SK-N-SH (cell line): ENCODE measurements at regions not wholly inside any gene's neighbourhood (a gene's known extent, or its start where the extent isn't known, plus 50 kb on each side); places are given as distances from the start of the nearest gene placed in this dataset.

Experiments used
- CTCF ChIA-PET: fragments of 300-600, 350-600 bp; formaldehyde crosslinking; extraction: SDS; loops from one replicate; lab custom pipeline; 2021; lab: Yijun Ruan, JAX
- POLR2A ChIA-PET: fragments of 350-600 bp; sonication (Branson Sonifier 250); formaldehyde crosslinking; extraction: SDS; loops from one replicate; lab custom pipeline; 2020; ENCODE audit warnings: antibody characterized with exemption, inconsistent platforms; lab: Yijun Ruan, JAX
- DNase-seq: peaks from one replicate; pipeline ENCODE4 v3.0.0; 2012
- H2AFZ ChIP-seq: fragments of 200-600 bp; sonication (generic); 2 replicates; pipeline ENCODE4 v1.8.1; 2016; ENCODE audit warnings: antibody characterized with exemption, mild to moderate bottlenecking, low read depth
- H3F3A ChIP-seq: fragments of 200-600 bp; sonication (generic); replicated peaks from 2 replicates; pipeline ENCODE3; 2016; ENCODE audit warnings: antibody characterized with exemption, mild to moderate bottlenecking; ENCODE audit not compliant: insufficient read depth
- H3K27ac ChIP-seq, 2 experiments: fragments of 200-500 bp in 1 of 2; fragments of 200-600 bp in 1 of 2; sonication (Bioruptor generic) in 1 of 2; sonication (generic), shearing (Covaris generic) in 1 of 2; 2 replicates each; pipeline versions ENCODE4 v1.5.1 to v1.6.1; 2014 to 2016; ENCODE audit warnings: low read depth in 2 of 2, inconsistent platforms in 1 of 2, low read length in 1 of 2, mild to moderate bottlenecking in 1 of 2, mixed read lengths in 1 of 2
- H3K27me3 ChIP-seq: fragments of 200-600 bp; sonication (generic), shearing (Covaris generic); 2 replicates; pipeline ENCODE4 v1.6.1; 2016; ENCODE audit warnings: mixed run types; ENCODE audit not compliant: insufficient read depth
- H3K36me3 ChIP-seq, 2 experiments: fragments of 200-500 bp in 1 of 2; fragments of 200-600 bp in 1 of 2; sonication (Bioruptor generic) in 1 of 2; sonication (generic) in 1 of 2; replicated peaks in 1 of 2; 2 replicates each; pipeline versions ENCODE3 to v1.5.1; 2014 to 2016; ENCODE audit warnings: low read length in 1 of 2, mild to moderate bottlenecking in 1 of 2; ENCODE audit not compliant: insufficient read depth in 2 of 2, control insufficient read depth in 1 of 2
- H3K4me1 ChIP-seq, 2 experiments: fragments of 200-500 bp in 1 of 2; fragments of 200-600 bp in 1 of 2; sonication (Bioruptor generic) in 1 of 2; sonication (generic), shearing (Covaris generic) in 1 of 2; 2 replicates each; pipeline versions ENCODE4 v1.5.1 to v1.6.1; 2014 to 2016; ENCODE audit warnings: low read depth in 1 of 2, low read length in 1 of 2, mixed run types in 1 of 2; ENCODE audit not compliant: insufficient read depth in 2 of 2, control insufficient read depth in 1 of 2
- H3K4me2 ChIP-seq: fragments of 200-600 bp; sonication (generic), shearing (Covaris generic); 2 replicates; pipeline ENCODE4 v1.6.1; 2017; ENCODE audit warnings: mixed run types
- H3K4me3 ChIP-seq, 2 experiments: fragments of 200-500 bp in 1 of 2; fragments of 200-600 bp in 1 of 2; sonication (Bioruptor generic) in 1 of 2; sonication (generic), shearing (Covaris generic) in 1 of 2; 2 replicates each; pipeline versions ENCODE4 v1.5.1 to v1.8.1; 2014 to 2016; ENCODE audit warnings: low read depth in 2 of 2, inconsistent platforms in 1 of 2, low read length in 1 of 2, mild to moderate bottlenecking in 1 of 2, mixed read lengths in 1 of 2, moderate library complexity in 1 of 2
- H3K79me2 ChIP-seq: fragments of 200-600 bp; sonication (generic); 2 replicates; pipeline ENCODE4 v1.8.1; 2017; ENCODE audit warnings: mild to moderate bottlenecking; ENCODE audit not compliant: insufficient read depth
- H3K9ac ChIP-seq: fragments of 200-600 bp; sonication (generic); 2 replicates; pipeline ENCODE4 v1.6.1; 2017; ENCODE audit warnings: mixed run types
- H3K9me2 ChIP-seq: fragments of 200-600 bp; sonication (generic); 2 replicates; pipeline ENCODE4 v1.6.1; 2017; ENCODE audit warnings: mixed run types
- H3K9me3 ChIP-seq: fragments of 200-600 bp; sonication (generic); 2 replicates; pipeline ENCODE4 v1.6.1; 2017; ENCODE audit warnings: mixed run types, mild to moderate bottlenecking, moderate library complexity
- H4K20me1 ChIP-seq: fragments of 200-600 bp; sonication (generic); 2 replicates; pipeline ENCODE4 v1.6.1; 2017; ENCODE audit warnings: mild to moderate bottlenecking, mixed run types; ENCODE audit not compliant: insufficient read depth
- CHD2 ChIP-seq: fragments of 150-350 bp; IDR thresholded peaks from 2 replicates; pipeline ENCODE4 v1.6.1; 2018; ENCODE audit warnings: low read length; ENCODE audit not compliant: partially characterized antibody
- CTCF ChIP-seq: fragments of 200-600 bp; sonication (generic); IDR thresholded peaks from 2 replicates; pipeline ENCODE4 v1.6.1; 2017; ENCODE audit warnings: antibody characterized with exemption, mild to moderate bottlenecking, moderate library complexity
- EP300 ChIP-seq, 2 experiments: IDR thresholded peaks; 2 replicates each; pipeline versions ENCODE4 v1.4.0 to v1.6.1; 2012; ENCODE audit warnings: borderline replicate concordance in 1 of 2, low read depth in 1 of 2, low read length in 1 of 2
- EZH2phosphoT487 ChIP-seq: fragments of 200-600 bp; sonication (generic); IDR thresholded peaks from 2 replicates; pipeline ENCODE4 v1.6.1; 2017; ENCODE audit warnings: low read depth, mixed run types, mild to moderate bottlenecking, antibody characterized with exemption, moderate library complexity, borderline replicate concordance
- FOXM1 ChIP-seq: IDR thresholded peaks from 2 replicates; pipeline ENCODE4 v1.4.0; 2012; ENCODE audit warnings: low read depth, mild to moderate bottlenecking
- GABPA ChIP-seq: IDR thresholded peaks from 2 replicates; pipeline ENCODE4 v1.4.0; 2012; ENCODE audit warnings: low read depth, mild to moderate bottlenecking
- JUND ChIP-seq: IDR thresholded peaks from 2 replicates; pipeline ENCODE4 v1.4.0; 2012
- MAX ChIP-seq: IDR thresholded peaks from 2 replicates; pipeline ENCODE4 v1.4.0; 2012; ENCODE audit warnings: low read depth
- MEF2A ChIP-seq: IDR thresholded peaks from 2 replicates; pipeline ENCODE4 v1.4.0; 2012; ENCODE audit warnings: low read depth, borderline replicate concordance
- MXI1 ChIP-seq: IDR thresholded peaks from 2 replicates; pipeline ENCODE4 v1.6.1; 2012; ENCODE audit warnings: mild to moderate bottlenecking, low read depth, low read length, improper control_type of control experiment
- RXRA ChIP-seq: IDR thresholded peaks from 2 replicates; pipeline ENCODE4 v1.4.0; 2012; ENCODE audit warnings: low read depth, mild to moderate bottlenecking, borderline replicate concordance
- TAF1 ChIP-seq: IDR thresholded peaks from 2 replicates; pipeline ENCODE4 v1.6.1; 2012; ENCODE audit warnings: low read depth, mild to moderate bottlenecking, low read length, moderate library complexity, borderline replicate concordance
- TCF12 ChIP-seq: IDR thresholded peaks from 2 replicates; pipeline ENCODE4 v1.4.0; 2012
- TEAD4 ChIP-seq: IDR thresholded peaks from 2 replicates; pipeline ENCODE4 v1.4.0; 2012; ENCODE audit warnings: mild to moderate bottlenecking, borderline replicate concordance; ENCODE audit not compliant: insufficient read depth
- YY1 ChIP-seq: IDR thresholded peaks from 2 replicates; pipeline ENCODE4 v1.4.0; 2012; ENCODE audit warnings: low read depth, mild to moderate bottlenecking
- WGBS: methylation state at CpG from one replicate; pipeline ENCODE4 v1.1.6; 2017; ENCODE audit warnings: low lambda C conversion rate; 5-methylcytosine and 5-hydroxymethylcytosine counted together
- TF ChIP-seq, protein P1 (sequence below): fragments of 150-350 bp; IDR thresholded peaks from 2 replicates; pipeline ENCODE4 v1.6.1; 2016; ENCODE audit warnings: mild to moderate bottlenecking, low read depth, low read length
- TF ChIP-seq, protein P2 (sequence below): IDR thresholded peaks from 2 replicates; pipeline ENCODE4 v1.4.0; 2012; ENCODE audit warnings: low read depth, borderline replicate concordance
- TF ChIP-seq, protein P3 (sequence below): IDR thresholded peaks from 2 replicates; pipeline ENCODE4 v1.6.1; 2012; ENCODE audit warnings: mild to moderate bottlenecking, low read depth, low read length, moderate library complexity
- TF ChIP-seq, protein P4 (sequence below): IDR thresholded peaks from 2 replicates; pipeline ENCODE4 v1.4.0; 2012; ENCODE audit warnings: low read depth, borderline replicate concordance

- ChIA-PET POLR2A (no interaction called here), CTCF (no interaction called here)
- H3K27me3 ChIP-seq, result no peaks in the 10 kb centered on the region
These were observed 84.6 kb upstream of the GYPC start for GRCh38 chr2:126571403-126571802.

GRCh38 chr2:126575631-126576030 lies 80.3 kb upstream of the GYPC start:
- no peak overlapping the region for H3K27ac ChIP-seq
- H3K79me2 ChIP-seq, result no peaks in the 10 kb centered on the region
- no peak overlapping the region for H3K9ac ChIP-seq
- H3F3A ChIP-seq, result no peaks in the 10 kb centered on the region
- H3K4me1 ChIP-seq, result no peaks in the 10 kb centered on the region
- ChIA-PET POLR2A (no interaction called here), CTCF (no interaction called here)
- H3K27me3 ChIP-seq, result no peaks in the 10 kb centered on the region
- H3K4me2 ChIP-seq, result no peak overlapping the region
- 0% methylated on average over 1 of the region's 1 CpG for WGBS
- no peaks in the 10 kb centered on the region for H4K20me1 ChIP-seq
- DNase-seq, result no peak
- H2AFZ ChIP-seq, result no peak overlapping the region
- no peaks in the 10 kb centered on the region for H3K36me3 ChIP-seq
- no peaks in the 10 kb centered on the region for H3K9me2 ChIP-seq
- no peaks in the 10 kb centered on the region for H3K9me3 ChIP-seq
- H3K4me3 ChIP-seq, result no peak overlapping the region
- no peak for TF ChIP-seq MAX
- no peak for TF ChIP-seq CHD2
- TF ChIP-seq, protein P1, sequence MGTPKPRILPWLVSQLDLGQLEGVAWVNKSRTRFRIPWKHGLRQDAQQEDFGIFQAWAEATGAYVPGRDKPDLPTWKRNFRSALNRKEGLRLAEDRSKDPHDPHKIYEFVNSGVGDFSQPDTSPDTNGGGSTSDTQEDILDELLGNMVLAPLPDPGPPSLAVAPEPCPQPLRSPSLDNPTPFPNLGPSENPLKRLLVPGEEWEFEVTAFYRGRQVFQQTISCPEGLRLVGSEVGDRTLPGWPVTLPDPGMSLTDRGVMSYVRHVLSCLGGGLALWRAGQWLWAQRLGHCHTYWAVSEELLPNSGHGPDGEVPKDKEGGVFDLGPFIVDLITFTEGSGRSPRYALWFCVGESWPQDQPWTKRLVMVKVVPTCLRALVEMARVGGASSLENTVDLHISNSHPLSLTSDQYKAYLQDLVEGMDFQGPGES, result no peak
- TF ChIP-seq MEF2A, result no peak
- TF ChIP-seq, protein P2, sequence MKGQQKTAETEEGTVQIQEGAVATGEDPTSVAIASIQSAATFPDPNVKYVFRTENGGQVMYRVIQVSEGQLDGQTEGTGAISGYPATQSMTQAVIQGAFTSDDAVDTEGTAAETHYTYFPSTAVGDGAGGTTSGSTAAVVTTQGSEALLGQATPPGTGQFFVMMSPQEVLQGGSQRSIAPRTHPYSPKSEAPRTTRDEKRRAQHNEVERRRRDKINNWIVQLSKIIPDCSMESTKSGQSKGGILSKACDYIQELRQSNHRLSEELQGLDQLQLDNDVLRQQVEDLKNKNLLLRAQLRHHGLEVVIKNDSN, result no peak
- TF ChIP-seq JUND, result no peak
- no peak for TF ChIP-seq EZH2phosphoT487
- TF ChIP-seq EP300 (IDR thresholded peaks at IDR 0.05; ENCODE audit: borderline replicate concordance in 1 of 2, low read depth in 1 of 2, low read length in 1 of 2), result no peak
- no peak for TF ChIP-seq CTCF
- TF ChIP-seq GABPA, result no peak
- TF ChIP-seq TAF1, result no peak
- TF ChIP-seq, protein P3, sequence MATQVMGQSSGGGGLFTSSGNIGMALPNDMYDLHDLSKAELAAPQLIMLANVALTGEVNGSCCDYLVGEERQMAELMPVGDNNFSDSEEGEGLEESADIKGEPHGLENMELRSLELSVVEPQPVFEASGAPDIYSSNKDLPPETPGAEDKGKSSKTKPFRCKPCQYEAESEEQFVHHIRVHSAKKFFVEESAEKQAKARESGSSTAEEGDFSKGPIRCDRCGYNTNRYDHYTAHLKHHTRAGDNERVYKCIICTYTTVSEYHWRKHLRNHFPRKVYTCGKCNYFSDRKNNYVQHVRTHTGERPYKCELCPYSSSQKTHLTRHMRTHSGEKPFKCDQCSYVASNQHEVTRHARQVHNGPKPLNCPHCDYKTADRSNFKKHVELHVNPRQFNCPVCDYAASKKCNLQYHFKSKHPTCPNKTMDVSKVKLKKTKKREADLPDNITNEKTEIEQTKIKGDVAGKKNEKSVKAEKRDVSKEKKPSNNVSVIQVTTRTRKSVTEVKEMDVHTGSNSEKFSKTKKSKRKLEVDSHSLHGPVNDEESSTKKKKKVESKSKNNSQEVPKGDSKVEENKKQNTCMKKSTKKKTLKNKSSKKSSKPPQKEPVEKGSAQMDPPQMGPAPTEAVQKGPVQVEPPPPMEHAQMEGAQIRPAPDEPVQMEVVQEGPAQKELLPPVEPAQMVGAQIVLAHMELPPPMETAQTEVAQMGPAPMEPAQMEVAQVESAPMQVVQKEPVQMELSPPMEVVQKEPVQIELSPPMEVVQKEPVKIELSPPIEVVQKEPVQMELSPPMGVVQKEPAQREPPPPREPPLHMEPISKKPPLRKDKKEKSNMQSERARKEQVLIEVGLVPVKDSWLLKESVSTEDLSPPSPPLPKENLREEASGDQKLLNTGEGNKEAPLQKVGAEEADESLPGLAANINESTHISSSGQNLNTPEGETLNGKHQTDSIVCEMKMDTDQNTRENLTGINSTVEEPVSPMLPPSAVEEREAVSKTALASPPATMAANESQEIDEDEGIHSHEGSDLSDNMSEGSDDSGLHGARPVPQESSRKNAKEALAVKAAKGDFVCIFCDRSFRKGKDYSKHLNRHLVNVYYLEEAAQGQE, result no peak
- TF ChIP-seq FOXM1, result no peak
- no peak for TF ChIP-seq TCF12
- no peak for TF ChIP-seq TEAD4

More at GRCh38 chr2:126571403-126571802, 84.6 kb upstream of the GYPC start:
- H3K4me2 ChIP-seq, result no peak overlapping the region
- H3K4me1 ChIP-seq, result no peaks in the 10 kb centered on the region
- no peak overlapping the region for H3K9ac ChIP-seq
- no peaks in the 10 kb centered on the region for H3F3A ChIP-seq
- 8% methylated on average over 3 of the region's 3 CpGs for WGBS
- no peaks in the 10 kb centered on the region for H3K9me2 ChIP-seq
- no peak overlapping the region for H3K4me3 ChIP-seq
- H3K9me3 ChIP-seq, result no peaks in the 10 kb centered on the region
- no peak overlapping the region for H3K27ac ChIP-seq
- H4K20me1 ChIP-seq, result no peaks in the 10 kb centered on the region
- TF ChIP-seq YY1 (no peak), MXI1 (no peak), RXRA (no peak), CHD2 (no peak), MEF2A (no peak)
- TF ChIP-seq, protein P4, sequence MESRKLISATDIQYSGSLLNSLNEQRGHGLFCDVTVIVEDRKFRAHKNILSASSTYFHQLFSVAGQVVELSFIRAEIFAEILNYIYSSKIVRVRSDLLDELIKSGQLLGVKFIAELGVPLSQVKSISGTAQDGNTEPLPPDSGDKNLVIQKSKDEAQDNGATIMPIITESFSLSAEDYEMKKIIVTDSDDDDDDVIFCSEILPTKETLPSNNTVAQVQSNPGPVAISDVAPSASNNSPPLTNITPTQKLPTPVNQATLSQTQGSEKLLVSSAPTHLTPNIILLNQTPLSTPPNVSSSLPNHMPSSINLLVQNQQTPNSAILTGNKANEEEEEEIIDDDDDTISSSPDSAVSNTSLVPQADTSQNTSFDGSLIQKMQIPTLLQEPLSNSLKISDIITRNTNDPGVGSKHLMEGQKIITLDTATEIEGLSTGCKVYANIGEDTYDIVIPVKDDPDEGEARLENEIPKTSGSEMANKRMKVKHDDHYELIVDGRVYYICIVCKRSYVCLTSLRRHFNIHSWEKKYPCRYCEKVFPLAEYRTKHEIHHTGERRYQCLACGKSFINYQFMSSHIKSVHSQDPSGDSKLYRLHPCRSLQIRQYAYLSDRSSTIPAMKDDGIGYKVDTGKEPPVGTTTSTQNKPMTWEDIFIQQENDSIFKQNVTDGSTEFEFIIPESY, result no peak
- H3K79me2 ChIP-seq, result no peaks in the 10 kb centered on the region
- no peak overlapping the region for H2AFZ ChIP-seq
- no peaks in the 10 kb centered on the region for H3K36me3 ChIP-seq
- no peak for DNase-seq
